ENCODE measurements at regions not wholly inside any gene's neighbourhood (a gene's known extent, or its start where the extent isn't known, plus 50 kb on each side); places are given as distances from the start of the nearest gene placed in this dataset.

DNA sequence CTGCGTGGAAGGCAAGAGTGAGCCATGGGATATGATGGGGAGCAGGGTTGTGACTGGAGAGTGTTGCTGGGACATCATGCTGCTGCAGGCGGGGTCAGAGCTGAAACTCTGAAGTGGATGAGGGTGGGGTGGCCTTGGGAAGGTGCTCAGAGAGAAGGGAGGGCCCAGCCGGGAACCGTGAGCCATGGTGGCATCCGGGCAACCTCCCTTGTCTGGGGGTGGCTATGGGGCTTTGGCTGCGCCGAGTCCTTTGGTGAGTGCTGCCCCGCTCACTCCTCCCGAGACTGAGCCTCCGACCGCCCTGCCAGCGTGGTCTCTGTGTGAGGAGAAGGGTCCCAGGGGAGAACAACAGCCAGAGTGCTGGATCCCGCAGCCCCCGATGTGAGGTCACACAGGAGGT is 632.0 kb downstream of the BRD1 start:
- no peak for DNase-seq (ENCODE audit: low spot score)

DNA sequence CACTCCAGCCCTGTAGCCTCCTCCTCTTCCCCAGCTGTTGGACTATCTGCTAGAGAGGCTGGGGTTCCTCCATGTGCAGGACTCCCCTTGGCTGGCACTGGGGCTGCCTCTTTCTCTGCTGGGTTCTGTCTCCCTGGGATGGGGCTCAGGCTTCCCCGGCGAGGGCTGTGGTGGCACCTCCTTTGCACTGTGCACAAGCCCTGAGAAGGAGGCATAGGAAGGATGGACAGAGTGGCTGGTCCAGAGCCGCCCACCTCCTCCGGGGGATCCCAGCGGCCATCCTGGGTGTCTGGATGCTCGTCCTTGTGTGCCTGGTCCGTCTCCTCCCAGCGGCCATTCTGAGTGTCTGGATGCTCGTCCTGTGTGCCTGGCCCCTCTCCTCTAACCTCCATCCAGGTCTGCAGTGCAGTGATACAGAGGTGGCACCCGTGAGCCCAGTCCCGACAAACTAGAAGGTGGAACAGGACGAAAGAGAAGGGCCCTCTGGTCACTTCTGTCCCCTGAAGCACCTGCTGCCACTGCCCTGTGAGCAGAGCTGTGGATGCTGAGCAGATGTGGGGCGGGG is 633.7 kb downstream of the BRD1 start:
- no peak for DNase-seq (ENCODE audit: low spot score)

DNA sequence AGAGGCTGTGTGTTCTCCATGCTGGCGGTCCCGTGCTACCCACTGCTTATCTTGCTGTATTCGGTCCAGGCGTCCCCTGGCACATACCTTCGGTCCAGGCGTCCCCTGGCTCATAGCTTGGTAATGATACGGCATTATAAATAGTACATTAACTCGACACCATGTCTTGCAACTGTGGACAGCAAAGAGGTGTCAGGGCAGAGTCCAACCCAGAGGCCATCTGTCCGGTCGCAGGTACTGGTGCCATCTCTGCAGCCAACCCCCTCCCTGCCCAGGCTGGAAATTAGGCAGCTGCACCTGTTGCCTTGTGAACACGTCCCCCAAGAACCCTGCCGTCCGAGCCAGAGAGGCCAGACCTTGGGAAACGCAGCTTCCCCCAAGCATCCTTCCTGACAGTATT is 634.3 kb downstream of the BRD1 start:
- no peak for DNase-seq (ENCODE audit: low spot score)

DNA sequence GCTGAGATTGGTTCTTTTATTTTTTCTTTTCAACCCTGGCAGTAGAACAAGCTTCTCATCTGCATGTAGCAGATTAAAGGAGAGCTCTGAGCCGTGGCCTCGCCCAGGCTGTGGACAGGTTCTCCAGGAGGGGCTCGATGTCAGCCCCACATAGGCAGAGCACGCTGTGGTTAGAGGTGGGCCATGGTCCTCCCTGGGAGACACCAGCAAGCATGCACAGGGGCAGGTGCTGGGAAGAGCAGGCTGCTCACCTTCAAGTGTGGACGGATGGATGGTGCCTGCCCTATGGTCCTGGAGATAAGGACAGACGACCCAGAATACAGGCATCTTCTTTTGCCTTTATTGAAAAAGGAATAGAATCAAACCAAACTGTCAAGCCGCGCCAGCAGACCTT is 634.8 kb downstream of the BRD1 start:
- no peak for DNase-seq (ENCODE audit: low spot score)

DNA sequence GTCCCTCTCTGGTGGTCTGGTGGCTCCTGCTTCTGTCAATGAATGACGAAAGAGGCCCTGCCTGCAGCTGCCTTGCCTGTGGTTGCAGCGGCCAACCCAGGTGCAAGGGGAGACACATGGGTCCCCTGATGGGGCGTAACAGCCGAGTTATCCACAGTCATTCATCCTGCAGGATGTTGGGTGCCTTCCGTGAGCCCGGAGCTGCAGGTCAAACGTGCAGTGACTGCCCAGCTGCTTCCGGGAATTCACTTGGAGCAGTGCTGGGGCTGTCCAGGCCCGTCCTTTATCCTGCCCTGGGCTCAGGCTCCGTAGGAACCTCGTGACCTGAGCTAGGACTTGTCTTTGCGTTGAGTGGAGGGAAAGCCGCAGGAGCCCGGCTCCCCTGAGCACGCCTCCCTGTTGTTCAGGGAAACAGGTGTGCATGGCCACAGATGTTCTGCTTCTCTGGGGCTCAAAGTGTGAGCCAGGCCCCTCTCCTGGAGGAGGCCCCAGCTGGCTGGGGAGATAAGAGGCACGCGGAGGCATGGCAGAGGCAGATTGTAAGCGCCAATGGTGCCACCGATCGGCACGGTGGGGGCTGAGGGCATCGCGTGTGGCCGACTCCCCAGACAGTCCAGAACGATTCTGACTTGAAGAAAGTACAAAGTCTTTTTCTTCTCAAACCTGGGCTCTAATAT is 635.4 kb downstream of the BRD1 start:
- DNase-seq (ENCODE audit: low spot score) = no peak

DNA sequence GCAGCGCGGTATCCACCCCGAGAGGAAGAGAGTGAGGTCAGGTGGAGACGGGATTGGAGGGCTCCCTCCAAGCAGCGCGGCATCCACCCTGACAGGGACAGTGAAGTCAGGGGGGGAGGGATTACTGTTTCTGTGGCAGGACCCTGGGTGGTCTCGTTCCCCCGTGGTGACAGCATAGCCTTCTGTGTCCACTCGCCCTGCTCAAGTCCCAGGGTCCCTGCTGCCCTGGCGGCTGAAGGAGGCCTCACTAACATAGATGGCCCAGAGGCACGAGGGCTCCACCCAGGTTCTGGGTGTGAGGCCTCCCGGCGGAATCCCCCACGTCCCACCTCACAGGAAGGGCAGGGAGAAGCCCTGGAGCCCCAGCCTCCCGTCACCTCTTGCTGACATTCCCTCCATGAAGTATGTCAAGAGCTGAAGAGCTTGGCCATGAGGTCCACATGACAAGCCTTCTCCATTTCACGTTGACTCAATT is 636.1 kb downstream of the BRD1 start:
- DNase-seq (ENCODE audit: low spot score) = no peak

DNA sequence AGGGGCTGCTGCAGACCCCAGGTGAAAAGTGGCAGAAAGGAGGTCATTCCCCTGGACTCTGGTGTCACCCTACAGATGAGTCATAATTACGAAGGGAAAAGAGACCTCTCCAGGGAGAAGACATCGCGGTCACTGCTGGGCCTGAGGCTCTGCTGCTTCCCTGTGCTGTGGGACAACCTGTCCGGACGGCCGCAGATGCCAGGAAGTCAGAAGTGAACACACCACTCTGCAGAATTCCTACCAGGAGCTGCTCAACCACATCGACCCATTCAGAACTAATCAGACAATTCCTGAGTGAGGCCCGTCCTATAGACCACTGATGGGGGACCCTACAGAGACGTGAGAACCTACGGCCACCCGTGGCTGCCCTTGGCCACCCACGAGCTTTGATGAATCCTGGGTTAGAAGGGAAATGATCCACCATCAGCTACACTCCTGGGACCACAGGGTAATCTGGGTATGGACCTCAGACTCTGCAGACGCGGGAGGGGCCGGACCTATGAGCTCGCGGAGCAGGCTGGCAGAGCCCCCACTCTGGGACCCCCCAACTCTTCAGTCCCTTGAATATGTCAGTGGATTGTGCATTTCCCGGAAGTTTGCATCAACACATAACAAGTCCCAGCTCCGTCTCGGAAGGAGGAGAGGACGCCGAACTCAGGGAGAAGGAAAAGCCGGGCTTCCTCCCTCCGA is 636.7 kb downstream of the BRD1 start:
- DNase-seq (ENCODE audit: low spot score) = no peak

DNA sequence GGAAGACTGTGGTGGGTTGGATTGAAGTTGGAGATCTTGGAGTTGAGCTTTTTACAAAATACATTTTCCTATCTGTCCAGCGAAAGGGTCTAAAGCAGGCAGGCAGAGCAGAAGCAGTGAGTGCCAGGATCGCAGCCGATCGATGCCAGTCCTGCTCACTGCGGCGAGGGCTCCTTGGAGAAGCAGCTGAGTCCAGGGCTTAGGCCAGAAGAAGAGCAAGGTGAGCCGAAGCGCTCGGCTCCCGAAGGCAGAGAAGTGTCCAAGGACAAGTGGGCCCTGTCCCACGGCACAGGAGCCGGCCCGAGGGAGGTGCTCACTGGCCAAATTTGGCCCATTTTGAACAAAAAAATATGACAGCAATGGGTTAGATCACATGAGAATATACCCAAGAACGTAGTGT is 637.8 kb downstream of the BRD1 start:
- no peak for DNase-seq (ENCODE audit: low spot score)

DNA sequence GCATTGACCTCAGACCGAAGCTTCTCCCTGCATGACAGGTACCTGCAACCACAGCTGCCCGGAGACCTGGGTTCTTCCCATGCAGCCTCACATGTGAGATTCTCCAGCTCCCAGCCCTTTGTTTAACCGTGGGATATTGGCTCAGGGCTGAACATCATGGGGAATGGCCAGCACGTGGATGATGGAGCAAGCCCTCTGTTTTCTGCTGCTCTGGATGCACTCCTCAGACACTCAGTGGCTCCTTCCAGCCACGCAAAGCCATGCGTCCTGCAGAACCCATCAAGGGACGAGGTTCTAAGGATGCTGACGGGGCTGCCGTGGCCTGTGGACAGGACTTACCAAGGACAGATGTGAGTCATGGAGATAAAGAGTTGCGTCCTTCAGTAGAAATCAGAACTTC is 639.1 kb downstream of the BRD1 start:
- DNase-seq (ENCODE audit: low spot score) = no peak

DNA sequence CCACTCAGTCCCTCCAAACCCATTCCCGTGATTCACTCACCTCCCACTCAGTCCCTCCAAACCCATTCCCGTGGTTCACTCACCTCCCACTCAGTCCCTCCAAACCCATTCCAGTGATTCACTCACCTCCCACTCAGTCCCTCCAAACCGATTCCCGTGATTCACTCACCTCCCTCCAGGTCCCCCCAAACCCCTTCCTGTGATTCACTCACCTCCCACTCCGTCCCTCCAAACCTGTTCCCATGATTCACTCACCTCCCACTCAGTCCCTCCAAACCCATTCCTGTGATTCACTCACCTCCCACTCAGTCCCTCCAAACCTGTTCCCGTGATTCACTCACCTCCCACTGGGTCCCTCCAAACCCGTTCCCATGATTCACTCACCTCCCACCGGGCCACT is 639.6 kb downstream of the BRD1 start:
- no peak for DNase-seq (ENCODE audit: low spot score)

DNA sequence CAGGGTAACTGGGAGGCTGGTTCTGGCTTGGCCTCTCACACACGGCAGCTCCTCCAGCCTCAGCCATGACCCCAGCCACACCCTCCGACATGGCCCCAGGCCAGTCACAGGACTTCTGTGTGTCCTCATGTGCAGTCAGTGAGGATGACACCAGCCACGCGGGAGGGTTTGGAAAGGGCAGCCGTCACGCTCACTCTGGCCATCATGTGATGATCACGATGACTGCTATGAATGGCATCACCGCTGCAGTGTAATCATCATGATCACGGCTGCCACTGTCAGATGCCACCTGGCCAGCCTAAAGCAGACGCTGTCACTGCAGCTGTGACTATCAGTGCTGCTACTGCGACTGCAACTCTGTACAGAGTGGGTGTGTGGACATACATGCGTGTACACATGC is 640.9 kb downstream of the BRD1 start:
- DNase-seq (ENCODE audit: low spot score) = no peak

DNA sequence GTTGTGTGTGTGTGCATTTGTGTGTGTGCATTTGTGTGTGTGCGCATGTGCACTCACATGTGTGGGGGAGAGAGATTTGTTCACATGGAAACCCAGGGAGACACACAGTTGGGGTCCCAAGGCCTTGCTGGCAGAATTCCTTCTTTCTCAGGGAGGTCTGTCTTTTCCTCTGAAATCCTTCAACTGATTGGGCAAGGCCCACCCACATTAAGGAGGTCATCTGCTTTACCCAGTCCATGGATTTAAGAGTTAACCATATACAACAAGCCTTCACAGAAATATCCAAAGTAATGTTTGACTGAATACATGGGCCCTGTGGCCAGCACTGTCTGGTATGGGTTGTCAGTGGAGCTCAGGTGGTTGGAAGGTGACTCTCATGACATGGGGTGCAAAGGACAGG is 641.4 kb downstream of the BRD1 start:
- no peak for DNase-seq (ENCODE audit: low spot score)

DNA sequence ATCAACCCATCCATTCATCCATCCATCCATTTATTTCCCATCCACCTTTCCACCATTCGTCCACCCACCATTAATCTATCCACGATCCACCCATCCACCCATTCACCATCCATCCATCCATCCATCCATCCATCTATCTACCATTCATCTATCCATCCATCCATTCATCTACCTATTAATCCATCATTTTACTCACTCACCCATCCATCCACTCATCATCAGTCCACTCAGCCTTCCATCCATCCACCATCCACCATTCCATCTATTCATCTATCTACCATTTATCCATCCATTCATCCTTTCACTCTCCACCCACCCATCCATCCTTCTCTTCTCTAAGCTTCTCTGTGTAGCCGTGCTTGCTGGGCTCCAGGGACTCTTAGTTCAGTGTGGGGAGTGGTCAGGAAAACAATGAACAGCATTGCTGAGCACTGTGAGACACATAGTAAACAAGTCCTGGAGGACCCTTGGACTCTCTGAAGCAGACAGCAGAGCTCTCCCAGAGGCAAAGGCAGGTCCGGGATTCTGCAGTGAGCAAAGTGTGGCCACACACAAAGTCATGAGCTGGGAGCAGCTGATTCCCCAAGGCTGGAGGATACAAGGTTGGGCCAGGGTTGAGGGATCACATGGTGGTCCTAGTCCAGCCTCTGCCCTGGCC is 642.2 kb downstream of the BRD1 start:
- DNase-seq (ENCODE audit: low spot score) = no peak

DNA sequence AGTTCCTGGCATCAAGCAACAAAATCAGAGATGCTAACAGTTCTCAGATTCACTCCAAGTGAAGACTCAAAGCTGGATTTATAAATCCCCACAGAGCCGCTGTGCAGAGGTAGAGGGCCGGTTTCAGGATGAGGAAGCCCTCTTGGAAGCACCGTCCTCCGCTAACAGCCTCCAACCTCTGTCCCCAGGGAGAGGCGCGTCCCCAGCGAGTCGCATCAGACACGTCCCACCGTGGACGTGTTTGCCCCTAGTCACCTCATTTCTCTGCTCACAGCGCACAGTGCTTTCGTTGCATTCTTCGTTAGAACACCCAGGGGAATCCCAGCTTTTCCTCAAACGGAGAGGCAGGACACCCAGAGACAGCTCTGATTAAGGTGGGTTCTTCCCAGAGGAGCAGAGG is 642.9 kb downstream of the BRD1 start:
- DNase-seq (ENCODE audit: low spot score) = no peak

DNA sequence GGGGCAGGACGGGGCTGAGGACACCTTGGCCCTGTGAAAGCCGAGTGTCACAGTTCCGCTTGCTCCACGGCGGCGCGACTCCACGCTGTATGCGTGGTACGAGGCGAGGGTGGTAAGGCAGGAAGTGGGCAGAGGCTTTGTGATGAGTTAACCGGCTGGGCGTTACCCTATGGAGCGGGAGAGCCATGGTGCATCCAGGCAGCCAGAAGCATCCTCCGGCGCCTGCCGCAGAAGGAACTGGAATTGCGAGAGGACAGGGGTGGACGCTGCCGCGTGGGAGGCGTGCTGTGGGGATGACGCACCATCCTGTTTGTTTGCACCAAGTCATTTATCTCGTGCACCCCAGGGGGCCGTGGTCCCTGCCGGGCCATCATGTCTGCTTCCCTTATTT is 643.9 kb downstream of the BRD1 start:
- DNase-seq (ENCODE audit: low spot score) = no peak

DNA sequence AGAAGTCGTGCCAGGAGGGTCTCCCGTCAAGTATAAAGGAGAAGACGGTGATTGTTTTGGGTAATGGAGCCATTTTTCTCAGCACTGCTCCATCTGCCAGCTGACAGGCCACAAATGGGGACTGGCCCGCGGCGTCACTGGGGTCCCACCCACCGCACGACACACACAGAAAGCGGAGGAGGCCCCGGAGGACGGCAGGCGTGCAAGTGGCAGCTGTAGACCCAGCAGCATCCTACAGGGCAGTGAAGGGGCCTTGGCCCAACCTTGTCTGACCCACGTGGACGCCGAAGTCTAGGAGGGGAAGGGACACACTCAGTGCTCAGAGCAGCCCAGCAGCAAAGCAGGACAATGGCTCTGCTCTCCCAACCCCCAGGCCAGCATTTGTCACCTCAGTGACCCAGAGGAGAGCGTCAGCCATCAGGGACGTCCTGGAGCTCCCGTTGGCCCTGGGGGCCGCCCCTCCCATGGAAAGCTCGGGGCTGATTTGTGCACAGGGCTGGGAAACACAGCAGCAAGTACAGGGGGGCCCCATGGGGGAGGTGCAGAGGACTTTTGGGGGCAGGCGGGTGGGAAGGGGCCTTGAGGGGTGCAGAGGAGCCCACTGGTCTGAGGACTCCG is 644.4 kb downstream of the BRD1 start:
- DNase-seq (ENCODE audit: low spot score) = no peak

DNA sequence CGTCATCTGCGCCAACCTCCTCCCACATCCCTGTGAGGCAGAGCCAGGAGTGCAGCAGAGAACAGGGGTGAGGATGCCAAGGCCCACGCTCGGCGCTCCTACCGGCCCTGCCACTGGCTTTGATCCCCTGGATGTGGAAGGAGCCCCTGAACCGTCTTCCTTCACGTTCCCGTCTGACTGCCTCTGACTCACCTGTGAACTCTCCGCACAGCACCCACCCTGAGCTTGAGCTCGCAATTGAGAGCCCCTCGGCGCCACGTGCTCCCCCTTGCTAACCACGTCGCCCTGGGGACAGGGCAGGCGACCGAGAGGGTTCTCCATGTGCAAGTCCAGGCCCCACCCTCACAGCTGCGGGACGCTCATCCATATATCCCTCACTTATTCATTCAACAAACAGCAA is 645.3 kb downstream of the BRD1 start:
- DNase-seq (ENCODE audit: low spot score) = no peak

DNA sequence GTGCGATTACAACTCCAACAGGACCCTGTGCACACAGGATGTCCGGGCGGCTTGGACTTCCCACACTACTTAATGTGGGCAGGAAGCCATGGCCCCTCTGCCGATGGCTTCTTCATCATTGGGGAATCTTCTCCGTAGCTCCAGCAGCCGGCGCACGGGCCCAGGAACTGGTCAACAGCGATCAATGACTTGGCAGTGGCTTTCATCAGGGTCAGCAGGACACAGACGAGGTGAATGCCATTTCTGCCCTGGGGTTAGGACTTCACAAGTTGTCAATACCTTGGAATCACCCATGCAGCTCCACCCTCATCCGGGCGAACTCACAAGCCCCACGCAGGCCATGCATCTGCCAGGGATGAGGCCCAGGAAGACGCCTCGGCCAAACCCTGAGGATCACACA is 645.7 kb downstream of the BRD1 start:
- DNase-seq (ENCODE audit: low spot score) = no peak

DNA sequence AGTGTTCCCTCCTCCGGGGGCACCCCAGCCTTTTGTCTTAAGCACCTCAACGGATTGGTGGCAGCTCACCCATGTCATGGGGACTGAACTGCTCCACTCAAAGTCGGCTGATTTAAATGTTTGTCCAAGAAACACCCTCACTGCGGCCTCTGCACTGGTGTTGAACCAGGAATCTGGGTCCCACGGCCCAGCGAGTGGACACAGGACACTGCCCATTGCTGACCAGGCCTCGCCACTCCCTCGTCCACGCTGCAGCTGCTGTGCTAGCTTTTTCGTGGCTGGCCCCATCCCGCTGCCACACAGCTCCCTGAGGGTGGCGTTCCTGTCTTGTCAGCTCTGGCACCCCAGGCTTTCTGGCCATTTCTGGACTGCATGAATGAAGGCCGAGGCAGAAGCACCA is 646.2 kb downstream of the BRD1 start:
- no peak for DNase-seq (ENCODE audit: low spot score)

DNA sequence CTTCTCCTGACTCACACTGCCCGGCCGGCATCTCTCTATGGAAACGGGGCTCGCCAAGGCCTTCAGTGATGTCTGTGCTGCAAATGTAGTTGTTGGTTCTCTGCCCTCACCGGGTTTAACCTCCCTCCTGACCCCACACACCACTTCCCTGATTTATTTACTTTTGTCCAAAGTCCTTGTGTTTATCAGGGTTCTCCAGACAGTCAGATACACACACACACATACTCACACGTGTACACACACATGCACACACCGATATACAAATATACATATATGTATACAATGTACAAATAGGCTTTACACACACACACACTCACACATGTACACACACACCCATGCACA is 647.0 kb downstream of the BRD1 start:
- DNase-seq (ENCODE audit: low spot score) = no peak

DNA sequence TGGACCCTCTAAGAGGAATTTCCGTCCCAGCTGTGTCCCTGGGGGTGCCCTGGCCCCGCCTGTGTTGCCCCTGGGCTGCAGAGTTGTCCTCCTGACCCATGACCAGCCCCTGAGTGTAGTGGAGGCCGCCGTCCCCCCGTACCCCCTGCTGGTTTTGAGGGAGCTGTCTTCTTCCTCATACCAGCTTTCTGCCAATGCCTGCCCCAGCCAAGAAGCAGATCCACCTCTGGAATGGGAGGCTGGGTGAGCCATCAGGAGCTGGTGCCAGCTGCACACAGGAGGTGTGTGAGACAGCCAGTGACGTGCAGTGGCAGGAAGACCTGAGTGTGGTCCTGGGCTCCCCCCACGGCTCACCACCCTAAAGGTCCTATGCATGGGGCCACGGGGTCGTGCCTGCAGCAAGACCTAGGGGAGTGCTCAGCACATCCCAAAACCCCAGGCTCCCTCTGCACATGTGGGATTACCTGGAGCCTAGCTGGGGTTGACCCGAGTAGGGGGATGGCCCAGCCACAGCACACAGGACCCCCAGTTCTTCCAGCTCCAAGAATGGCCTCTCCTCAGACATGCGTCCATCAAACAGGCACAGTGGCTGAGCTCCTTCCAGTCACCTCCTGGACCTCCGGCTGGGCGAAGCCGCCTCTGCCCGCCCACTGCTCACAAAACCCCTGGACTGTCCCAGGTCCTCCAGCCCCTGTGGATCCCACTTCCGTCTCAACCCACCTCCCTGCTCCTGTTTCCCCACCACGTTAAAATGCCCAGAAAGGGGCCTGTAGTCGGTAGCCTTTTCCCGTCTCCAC is 647.6 kb downstream of the BRD1 start:
- DNase-seq (ENCODE audit: low spot score) = no peak

DNA sequence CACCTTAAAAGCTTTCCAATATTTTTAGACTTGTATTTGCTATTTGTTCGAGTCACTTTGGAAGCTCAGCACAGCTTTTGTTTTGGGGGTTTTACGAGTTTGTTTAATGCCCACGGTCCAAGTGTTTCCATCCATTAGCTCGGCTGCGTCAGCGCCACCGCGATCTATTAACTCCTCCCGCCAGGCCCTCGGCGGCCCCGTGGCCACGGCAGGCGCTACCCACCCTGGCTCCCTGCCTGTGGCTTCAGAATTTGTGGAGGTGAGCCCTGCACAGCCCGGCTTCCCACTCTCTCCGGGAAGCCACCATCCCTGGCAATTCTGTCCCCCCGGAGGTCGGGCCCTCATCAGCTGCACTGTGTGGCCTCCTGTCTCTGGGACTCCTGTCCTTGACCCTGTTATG is 648.5 kb downstream of the BRD1 start:
- no peak for DNase-seq (ENCODE audit: low spot score)

Measured in AG08396 (cell line).